OCI-LY3 (cell line): ENCODE measurements at regions not wholly inside any gene's neighbourhood (a gene's known extent, or its start where the extent isn't known, plus 50 kb on each side); places are given as distances from the start of the nearest gene placed in this dataset.

Experiments
- EZH2phosphoT487 ChIP-seq: fragments of 200-600 bp; shearing (Covaris generic); IDR thresholded peaks from 2 replicates; pipeline ENCODE4 v1.6.1; 2018; ENCODE audit warnings: antibody characterized with exemption, mixed run types, low read depth
- TF ChIP-seq, protein P1 (sequence below): fragments of 200-600, 300-600 bp; sonication (generic); IDR thresholded peaks from 2 replicates; pipeline ENCODE4 v1.5.1; 2014; ENCODE audit warnings: antibody characterized with exemption, low read length, low read depth

DNA sequence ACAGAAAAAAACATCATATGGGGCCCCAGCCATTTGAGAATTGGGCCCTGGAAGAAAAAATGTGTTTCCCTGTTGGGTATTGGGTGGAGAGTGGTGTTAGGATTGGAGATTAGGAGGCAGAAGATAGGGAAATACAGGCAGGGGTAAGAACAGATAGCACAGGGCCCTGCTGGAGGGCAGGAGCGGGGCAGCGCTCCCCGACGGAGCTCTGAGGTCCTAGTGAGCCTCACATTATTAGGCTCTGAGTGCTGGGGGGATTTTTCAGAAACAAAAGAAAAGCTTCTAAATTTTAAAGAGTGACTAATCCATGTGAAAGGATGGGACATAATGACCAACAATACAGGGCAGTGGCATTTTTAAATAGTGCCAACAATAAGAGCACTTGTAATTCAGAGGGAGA, 241.2 kb downstream of the SOX2 start:
- TF ChIP-seq, protein P1, sequence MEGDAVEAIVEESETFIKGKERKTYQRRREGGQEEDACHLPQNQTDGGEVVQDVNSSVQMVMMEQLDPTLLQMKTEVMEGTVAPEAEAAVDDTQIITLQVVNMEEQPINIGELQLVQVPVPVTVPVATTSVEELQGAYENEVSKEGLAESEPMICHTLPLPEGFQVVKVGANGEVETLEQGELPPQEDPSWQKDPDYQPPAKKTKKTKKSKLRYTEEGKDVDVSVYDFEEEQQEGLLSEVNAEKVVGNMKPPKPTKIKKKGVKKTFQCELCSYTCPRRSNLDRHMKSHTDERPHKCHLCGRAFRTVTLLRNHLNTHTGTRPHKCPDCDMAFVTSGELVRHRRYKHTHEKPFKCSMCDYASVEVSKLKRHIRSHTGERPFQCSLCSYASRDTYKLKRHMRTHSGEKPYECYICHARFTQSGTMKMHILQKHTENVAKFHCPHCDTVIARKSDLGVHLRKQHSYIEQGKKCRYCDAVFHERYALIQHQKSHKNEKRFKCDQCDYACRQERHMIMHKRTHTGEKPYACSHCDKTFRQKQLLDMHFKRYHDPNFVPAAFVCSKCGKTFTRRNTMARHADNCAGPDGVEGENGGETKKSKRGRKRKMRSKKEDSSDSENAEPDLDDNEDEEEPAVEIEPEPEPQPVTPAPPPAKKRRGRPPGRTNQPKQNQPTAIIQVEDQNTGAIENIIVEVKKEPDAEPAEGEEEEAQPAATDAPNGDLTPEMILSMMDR: no peak
- no peak for TF ChIP-seq EZH2phosphoT487
